GM18868 (cell line): ENCODE measurements at regions not wholly inside any gene's neighbourhood (a gene's known extent, or its start where the extent isn't known, plus 50 kb on each side); places are given as distances from the start of the nearest gene placed in this dataset.

Experiments used
- ATAC-seq: cut with Tn5 transposase; IDR thresholded peaks from one replicate; pipeline ENCODE4 v1.9.1; 2021; ENCODE audit warnings: mild to moderate bottlenecking, moderate library complexity; ENCODE audit not compliant: unreplicated experiment

DNA sequence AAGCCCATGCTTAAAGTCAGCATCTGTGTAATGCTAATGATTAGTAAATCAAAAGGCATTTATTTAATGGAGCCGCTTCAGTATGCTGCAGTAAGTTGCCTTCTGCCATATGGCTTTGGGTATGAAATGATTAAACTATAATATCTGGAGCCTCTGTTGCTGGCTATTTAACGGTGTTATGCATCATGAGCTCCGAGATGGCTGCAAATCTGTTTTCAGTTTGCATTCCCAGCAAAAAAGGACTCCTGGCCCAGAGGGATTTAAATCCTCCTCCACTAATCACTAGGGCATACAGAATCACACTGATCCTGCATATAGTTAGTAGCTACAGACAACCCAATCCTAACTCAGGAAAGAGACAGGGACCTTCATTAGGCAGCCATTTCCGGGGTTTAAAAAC lies 171.5 kb upstream of the EEA1 start:
- no peak for ATAC-seq

DNA sequence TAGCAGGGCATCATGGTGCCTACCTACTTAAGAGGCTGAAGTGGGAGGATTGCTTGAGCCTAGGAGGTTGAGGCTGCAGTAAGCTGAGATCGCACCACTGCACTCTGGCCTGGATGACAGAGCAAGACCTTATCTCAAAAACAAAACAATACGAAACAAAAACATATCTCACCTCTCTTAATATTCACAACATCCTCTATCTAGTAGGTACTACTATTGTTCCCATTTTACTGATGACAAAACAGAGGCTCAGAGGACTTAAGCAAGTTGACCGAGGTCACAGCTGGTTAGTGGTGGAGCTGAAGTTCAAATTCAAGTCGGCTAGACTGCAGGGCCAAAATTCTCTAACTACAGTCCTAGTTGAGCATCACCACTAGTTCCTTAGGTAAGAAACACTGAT lies 172.3 kb upstream of the EEA1 start:
- no peak for ATAC-seq

DNA sequence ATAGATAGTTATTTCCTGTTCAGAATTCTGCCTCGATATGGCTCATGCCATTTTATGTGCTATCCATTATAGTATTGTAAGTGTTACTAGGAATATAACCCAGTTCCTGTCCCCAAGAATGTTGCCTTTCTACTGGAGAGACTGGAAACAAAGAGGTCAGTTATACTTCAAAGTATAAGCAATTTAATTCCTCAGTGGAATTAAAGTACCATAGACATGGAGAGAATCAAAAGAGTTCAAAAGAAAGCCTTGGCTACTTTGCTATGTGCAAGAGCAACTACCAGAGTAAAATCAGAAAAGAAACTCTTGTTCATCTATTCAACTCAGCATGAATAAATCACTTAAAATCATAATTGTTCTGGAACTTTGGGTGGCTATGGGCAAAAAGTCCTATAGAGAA lies 173.2 kb upstream of the EEA1 start:
- no peak for ATAC-seq

DNA sequence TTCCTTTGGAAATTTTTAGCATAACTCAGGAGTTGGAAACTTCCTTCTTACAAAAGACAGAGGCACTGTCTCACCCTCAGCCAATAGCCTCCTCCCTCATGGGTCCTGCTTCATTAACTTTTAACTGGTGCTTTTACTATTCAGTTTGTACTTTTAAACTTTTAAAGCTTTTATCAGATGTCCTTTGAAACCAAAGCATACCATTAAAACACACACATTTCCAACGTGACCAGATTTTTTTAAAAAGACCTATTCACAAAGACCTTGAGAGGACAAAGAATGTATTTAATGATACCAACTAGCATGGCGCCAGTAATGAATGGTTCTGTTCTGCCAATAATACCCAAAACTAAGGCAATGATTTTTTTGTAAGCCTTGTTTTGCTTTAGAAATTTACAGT lies 173.6 kb upstream of the EEA1 start:
- ATAC-seq, result no peak

DNA sequence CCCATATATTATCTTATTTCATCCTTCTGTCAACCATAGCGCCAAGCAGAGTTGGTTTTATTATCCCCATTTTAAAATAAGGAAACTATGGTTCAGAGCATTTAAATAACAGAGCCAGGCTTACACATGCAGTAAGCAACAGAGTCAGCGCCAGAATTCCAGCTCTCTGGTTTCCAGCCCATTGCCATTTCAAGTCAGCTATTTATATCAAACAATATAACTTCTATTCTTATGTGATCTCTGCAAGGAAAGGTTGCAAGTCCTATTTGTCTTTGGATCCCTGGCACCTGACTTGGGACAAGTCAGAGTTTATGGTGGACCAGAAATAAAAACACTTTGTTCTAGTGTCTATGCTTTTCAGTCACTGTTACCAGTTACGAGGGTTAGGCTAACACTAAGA lies 174.1 kb upstream of the EEA1 start:
- ATAC-seq, result no peak

DNA sequence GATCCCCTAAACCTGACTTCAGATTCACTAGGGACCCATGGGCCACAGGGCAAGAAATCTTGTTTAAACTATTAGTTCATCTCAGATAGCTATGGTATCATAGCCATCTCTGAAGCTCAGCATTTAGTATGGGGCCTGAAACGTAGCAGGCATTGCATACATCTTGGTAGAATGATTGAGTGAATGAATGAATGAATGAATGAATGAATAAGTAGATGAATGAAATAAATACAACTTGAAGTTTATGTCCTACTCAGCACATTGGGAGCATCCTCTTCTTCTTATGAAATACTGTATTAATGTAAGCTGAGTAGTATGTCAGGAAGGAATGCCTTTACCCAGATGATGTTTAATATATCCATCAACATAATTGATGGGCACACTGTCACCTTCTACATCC lies 175.4 kb upstream of the EEA1 start:
- ATAC-seq, result no peak

DNA sequence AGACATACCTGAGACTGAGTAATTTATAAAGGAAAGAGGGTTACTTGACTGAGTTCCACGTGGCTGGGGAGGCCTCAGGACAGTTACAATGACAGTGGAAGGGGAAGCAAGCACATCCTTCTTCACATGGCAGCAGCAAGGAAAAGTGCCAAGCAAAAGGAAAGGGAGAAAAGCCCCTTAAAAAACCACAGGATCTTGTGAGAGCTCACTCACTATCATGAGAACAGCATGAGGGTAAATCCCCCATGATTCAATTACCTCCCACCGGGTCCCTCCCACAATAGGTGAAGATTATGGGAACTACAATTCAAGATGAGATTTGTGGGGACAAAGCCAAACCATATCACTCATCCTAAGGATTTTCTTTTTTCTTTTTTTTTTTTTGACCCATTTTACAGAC lies 177.8 kb upstream of the EEA1 start:
- no peak for ATAC-seq

DNA sequence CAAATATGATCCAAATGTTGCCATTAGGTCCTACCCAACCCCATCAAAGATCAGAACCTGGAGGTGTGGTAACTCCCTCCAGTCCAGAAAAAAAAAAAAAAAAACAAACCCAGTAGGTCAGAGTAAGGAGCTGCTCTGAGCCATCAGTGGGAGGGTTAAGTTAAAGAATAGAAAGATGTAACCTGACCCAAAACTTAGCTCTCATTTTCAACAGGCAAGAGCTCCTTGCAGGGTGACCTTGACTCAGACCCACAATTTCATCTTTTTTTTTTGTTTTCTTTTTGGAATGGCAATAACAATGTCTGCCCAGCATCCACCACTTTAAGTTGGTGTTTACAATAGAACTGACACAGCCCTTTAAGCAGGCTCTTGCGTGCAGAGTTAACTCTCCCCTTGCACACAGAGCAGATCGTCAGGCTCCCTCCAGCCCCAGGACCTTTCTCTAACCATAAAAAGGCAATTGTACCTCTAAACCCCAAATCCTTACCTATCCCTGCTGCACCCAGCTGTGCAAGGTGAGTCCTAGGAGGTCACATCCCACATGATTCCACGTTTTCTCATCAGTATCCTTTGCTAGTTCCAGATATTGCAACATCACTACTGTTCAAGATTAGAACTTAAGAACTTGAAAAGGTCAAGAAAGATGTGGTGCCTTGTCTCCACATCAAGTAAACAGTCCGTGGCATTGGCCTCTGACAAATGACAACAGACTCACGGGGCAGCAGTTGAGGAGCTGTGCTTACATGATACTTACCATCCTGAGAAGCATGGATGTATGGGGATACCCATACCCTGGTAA lies 178.6 kb upstream of the EEA1 start:
- no peak for ATAC-seq

DNA sequence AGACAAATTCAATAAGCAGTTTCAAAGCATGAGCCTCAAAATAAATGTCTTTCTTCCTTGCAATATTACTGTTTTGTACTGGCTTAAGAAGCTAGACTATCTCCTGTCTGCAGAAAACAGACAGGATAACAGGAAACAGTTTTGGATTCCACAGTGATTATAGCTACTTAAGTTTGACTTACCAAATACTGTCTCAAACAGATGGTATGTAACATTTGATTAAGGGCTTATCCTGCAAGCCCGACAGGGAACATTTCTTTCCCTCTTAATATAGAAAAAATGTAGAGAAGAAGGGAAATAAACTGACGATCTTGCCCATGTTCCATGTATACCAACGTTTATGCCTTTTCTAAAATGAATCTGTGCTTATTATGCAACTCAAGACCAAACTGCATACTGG lies 179.9 kb upstream of the EEA1 start:
- no peak for ATAC-seq

DNA sequence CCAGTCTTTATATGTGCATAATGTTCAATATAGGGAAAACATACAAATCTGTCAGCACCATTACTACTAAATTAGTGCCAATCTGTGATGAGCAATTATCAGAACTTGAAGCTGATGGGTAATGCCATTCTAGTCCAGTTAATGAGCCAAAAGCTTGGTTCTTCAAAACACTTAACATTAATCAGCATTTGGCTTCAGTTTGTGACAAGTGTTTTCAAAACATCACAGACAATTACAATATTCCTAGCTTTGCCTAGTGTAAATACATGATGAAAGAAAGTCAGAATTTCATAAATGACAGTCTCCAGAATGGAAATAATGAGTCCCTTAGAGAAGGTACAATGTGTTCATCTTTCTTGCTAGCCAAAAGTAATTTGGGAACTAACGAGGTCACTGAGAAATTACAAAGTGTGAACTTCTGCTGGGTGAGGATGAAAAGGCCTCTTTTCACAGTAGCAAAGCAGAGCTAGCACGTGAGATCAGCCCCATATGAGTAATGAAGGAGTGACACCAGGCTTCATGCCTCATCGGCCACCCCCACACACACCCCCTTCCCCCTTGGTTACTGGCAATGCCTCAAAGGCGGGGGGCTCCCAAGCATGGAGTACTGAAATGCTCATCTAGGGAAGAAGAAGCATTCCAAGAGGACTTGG lies 180.6 kb upstream of the EEA1 start:
- peak; percentile 82 for ATAC-seq

DNA sequence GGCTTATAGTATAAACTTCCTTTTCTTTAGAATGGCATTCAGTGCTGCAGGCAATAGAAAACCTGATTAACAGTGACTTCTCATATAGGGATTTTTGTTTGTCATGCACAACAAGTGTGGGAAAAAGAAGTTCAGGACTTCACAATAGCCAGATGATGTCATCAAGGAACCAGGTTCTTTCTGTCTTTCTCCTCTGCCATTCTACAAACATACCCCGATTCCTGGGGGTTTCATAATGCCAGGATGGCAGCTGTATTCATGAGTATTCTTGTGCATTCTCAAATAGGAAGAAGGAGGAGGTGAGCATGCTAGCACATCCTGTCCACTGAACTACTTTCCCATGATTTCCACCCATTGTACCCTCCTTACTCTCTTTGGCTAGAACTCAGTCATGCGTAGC lies 182.7 kb upstream of the EEA1 start:
- ATAC-seq, result no peak

DNA sequence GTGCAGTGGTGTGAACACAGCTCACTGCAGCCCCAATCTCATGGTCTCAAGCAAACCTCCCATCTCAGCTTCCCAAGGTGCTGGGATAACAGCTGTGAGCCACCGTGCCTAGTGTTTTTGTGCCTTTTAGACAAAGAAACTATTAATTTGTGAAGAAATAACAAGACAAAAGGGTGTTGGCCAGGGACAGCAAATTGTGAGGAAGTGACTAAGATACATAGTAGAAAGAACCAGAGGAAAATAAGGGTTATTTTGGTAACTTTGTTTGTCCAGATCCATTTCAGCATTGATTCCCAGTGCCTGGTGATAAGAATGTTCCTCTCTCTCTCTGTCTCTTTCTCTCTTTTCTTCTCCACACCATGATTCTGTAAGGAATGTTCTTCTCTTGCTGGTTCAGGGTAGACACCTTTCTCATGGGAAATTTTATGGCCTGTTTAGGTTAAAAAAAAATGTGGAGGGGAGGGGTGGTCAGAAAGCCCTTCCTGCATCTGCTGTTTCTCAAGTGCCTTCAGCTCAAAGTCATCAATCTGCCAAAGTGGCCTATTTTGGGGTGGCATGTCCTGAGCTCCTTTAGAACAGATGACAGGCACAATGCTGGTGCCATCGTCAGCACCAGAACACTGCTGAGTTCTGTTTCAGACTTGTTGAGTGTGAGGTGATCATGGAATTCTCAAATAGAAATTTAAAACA lies 184.4 kb upstream of the EEA1 start:
- no peak for ATAC-seq

DNA sequence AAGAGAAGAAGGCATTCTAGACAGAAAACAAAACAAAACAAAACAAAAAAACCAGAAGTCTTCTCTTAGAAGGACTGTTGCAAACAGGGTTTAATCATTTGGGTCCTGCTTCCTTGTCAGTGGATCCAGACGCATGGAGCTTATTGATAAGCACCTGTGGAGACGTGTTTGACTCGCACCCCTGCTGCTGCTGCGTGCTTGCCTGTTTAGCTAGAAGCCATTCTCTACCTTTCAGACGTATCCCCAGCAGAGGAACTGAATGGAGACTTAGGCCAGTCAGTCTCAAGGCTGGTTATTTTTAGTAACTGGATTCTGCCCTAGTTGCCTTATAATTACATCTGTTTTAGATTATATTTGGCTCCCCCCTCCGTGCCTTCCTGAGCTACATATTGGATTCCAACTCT lies 186.1 kb upstream of the EEA1 start:
- no peak for ATAC-seq

DNA sequence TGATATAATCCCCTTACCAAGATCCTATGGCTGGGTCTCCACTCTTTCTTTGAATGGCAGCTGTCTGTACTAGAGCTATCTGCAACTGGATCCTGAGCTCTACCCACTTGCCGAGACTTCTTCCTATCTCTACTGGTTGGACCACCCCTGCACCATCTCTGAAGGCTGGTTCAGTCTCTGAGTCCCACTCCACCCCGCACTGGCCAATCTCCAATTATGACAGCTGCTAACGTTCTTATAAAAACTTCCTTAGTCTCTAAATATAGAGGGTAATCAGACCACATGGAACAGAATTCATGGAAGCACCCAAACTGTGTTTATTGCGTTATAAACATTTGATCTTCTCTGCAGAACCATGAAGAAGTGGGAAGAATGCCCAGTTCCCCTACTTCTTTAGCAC lies 186.6 kb upstream of the EEA1 start:
- no peak for ATAC-seq

DNA sequence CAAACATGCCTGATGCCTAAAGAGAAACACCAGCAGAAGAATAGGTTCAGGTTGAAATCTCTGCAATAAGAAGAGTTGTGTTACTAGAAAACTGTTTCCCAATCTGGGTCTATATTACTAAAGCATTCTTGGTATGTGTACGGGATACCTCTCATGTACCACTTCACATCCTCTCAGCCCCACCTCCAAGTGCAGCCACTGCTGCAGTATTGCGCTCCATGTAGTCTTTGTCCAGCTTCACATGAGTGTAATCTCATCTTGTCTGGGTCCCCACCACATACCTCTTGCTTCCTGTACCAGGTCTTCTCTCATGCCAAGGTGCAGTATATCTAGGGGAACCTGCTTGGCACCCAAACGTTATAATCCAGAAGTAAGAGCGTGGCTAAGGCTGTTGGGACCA lies 187.5 kb upstream of the EEA1 start:
- ATAC-seq, result no peak

DNA sequence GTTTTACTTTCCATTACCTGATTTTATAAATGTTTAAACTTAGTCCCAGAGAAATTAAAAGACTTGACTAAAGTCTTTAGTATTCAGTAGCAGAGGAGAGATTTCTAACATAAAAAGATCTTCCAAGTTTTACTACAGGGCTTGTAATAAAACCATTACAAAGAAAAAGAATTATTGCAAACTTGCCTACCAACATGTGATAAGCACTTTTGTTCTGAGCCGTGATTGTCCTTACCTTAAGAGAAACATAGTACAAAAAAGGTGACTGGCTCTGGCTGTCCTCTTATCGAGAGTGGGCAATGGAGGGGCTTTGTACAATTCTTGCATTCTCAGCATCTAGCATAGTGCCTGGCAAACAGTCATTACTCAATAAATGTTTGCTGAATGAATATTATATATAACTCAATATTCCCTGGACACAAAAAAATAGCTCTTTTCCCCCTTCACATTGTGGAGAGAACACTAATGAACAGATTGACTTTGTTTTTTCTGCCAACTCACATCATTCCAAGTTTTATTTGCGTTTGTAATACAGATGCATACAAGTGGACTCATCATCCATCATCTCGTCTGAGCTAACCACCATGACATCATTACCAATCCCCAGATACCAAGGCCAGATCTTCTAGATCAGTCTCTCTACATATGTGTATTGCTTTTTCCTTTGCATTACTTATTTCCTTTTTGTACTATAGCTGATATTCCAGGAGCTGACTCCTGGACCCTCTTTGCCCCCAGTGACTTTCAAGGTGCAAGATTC lies 192.8 kb upstream of the EEA1 start:
- no peak for ATAC-seq

DNA sequence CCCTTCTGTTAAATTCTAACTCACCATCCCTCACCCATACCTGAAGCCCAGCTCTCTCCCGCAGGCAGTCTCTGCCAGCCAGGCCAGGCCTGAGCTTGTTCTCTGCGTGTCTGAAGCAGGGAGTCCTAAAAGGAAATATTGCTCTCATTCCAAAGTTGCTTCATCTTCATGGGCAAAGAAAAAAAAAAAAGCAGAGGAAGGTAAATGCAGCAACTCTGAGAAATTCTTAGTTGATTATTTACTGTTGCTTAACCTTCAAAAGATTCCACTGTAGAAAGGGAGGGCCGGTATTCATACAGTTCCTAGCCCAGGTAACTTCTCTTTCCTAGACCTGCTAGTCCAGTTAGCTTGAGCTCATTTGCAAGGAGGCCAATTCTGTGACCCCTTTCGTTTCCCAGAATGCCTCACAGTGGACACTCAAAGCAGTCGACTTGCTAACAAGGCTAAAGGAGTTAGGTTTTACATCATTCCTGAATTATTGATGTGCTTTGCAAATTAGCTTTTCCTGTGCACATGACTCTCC lies 193.5 kb upstream of the EEA1 start:
- no peak for ATAC-seq

DNA sequence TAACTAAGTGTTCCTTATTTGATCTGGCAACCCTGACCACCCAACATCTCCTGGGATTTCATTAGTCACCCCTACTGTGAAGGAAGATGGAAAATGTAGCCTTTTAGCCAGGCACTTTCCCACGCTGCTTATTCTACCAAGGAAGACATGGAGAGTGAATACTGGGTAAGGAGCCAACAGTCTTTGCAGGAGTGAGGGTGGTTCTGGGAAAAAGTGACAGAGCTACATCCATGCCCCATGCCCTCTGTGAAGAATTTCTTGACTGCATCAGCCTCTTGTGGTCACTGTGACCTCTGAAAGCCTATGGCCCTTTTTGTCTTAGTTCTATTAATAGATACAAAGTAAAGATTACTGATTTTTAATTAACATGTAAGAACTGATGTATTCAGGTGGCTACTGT lies 196.0 kb upstream of the EEA1 start:
- no peak for ATAC-seq

DNA sequence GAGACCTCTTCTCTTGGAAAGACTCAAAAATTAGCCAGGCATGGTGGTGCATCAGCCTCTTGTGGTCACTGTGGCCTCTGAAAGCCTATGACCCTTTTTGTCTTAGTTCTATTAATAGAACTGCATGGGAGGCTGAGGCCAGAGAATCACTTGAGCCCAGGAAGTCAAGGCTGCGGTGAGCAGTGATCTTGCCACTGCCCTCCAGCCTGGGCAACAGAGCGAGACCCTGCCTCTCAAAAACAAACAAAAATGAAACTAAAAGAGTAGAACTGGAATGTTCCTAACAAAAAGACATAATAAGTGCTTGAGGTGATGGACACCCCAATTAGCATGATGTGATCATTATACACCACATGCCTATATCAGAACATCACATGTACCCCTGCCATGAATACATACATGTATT lies 197.0 kb upstream of the EEA1 start:
- no peak for ATAC-seq

DNA sequence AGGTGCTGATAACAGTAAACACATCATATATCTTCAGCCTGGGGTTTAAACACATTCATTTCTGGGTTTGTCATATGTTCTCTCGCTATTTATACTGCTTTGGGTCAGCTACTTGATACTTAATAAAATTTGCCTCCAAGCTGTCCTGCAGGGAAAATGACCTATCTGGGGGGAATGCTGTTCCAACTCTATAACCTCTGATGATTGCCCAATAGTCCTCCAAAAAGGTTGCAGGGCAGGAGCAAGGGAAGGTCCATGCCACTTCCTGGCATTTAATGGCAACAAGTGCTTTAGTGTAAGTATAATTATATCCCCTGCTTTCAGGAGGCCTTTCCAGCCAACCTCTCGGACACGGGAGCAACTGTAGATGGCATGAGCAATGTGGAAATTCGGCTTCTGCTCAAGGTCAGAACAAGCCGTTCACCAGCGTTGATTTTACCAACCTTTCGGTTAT lies 198.0 kb upstream of the EEA1 start:
- ATAC-seq, result no peak
